Mesenchymal stem cell (in vitro differentiated cells and primary cell): ENCODE measurements at regions not wholly inside any gene's neighbourhood (a gene's known extent, or its start where the extent isn't known, plus 50 kb on each side); places are given as distances from the start of the nearest gene placed in this dataset.

ENCODE experiments used
- DNase-seq: peaks from one replicate; pipeline ENCODE4 v3.0.0-alpha.2; 2013
- H2AFZ ChIP-seq: one replicate; pipeline ENCODE4 v1.6.1; 2013; ENCODE audit warnings: low read depth, mild to moderate bottlenecking, control low read depth, inconsistent platforms, low read length, moderate library complexity
- H2AK5ac ChIP-seq: 2 replicates; pipeline ENCODE4 v1.6.1; 2013; ENCODE audit warnings: low read length, moderate library complexity, mild to moderate bottlenecking, inconsistent platforms; ENCODE audit not compliant: severe bottlenecking
- H2BK120ac ChIP-seq: one replicate; pipeline ENCODE4 v1.6.1; 2013; ENCODE audit warnings: low read depth, mild to moderate bottlenecking, inconsistent platforms, low read length, moderate library complexity
- H2BK12ac ChIP-seq, 2 experiments: one replicate each; pipeline ENCODE4 v1.6.1; 2013; ENCODE audit warnings: inconsistent platforms in 2 of 2, low read length in 2 of 2, mild to moderate bottlenecking in 2 of 2, moderate library complexity in 2 of 2, control low read depth in 1 of 2
- H2BK15ac ChIP-seq: one replicate; pipeline ENCODE4 v1.6.1; 2013; ENCODE audit warnings: mild to moderate bottlenecking, low read depth, inconsistent platforms; ENCODE audit not compliant: poor library complexity, severe bottlenecking
- H2BK5ac ChIP-seq: 2 replicates; pipeline ENCODE4 v1.6.1; 2013; ENCODE audit warnings: low read depth, mild to moderate bottlenecking, low read length, control low read depth, inconsistent platforms; ENCODE audit not compliant: poor library complexity, severe bottlenecking
- H3K14ac ChIP-seq, 2 experiments: one replicate each; pipeline ENCODE4 v1.6.1; 2013; ENCODE audit warnings: inconsistent platforms in 2 of 2, low read length in 2 of 2, control low read depth in 1 of 2, mild to moderate bottlenecking in 1 of 2, moderate library complexity in 1 of 2
- H3K18ac ChIP-seq, 2 experiments: one replicate each; pipeline ENCODE4 v1.6.1; 2013; ENCODE audit warnings: inconsistent platforms in 2 of 2, low read length in 2 of 2, control low read depth in 1 of 2, low read depth in 1 of 2, mild to moderate bottlenecking in 1 of 2
- H3K23ac ChIP-seq, 2 experiments: one replicate each; pipeline ENCODE4 v1.6.1; 2013; ENCODE audit warnings: inconsistent platforms in 2 of 2, low read length in 2 of 2, mild to moderate bottlenecking in 2 of 2, moderate library complexity in 2 of 2, control low read depth in 1 of 2
- H3K27ac ChIP-seq: 2 replicates; pipeline ENCODE4 v1.5.1; 2013; ENCODE audit warnings: mild to moderate bottlenecking, moderate library complexity, low read length, control low read depth, inconsistent platforms; ENCODE audit not compliant: poor library complexity, severe bottlenecking
- H3K27me3 ChIP-seq, 2 experiments: 2 replicates each; pipeline versions ENCODE4 v1.6.1 to v1.7.0; 2013; ENCODE audit warnings: low read length in 2 of 2, mild to moderate bottlenecking in 2 of 2, moderate library complexity in 2 of 2, control low read depth in 1 of 2, inconsistent platforms in 1 of 2; ENCODE audit not compliant: control insufficient read depth in 1 of 2, insufficient read depth in 1 of 2
- H3K36me3 ChIP-seq, 2 experiments: 2 replicates each; pipeline versions ENCODE4 v1.6.1 to v1.7.0; 2013; ENCODE audit warnings: low read length in 2 of 2, control low read depth in 1 of 2, inconsistent platforms in 1 of 2, low read depth in 1 of 2, mild to moderate bottlenecking in 1 of 2; ENCODE audit not compliant: insufficient read depth in 2 of 2, control insufficient read depth in 1 of 2
- H3K4ac ChIP-seq, 2 experiments: one replicate each; pipeline ENCODE4 v1.6.1; 2013; ENCODE audit warnings: inconsistent platforms in 2 of 2, low read length in 2 of 2, mild to moderate bottlenecking in 2 of 2, moderate library complexity in 2 of 2, control low read depth in 1 of 2, low read depth in 1 of 2
- H3K4me1 ChIP-seq: 2 replicates; pipeline ENCODE4 v1.6.1; 2013; ENCODE audit warnings: low read depth, low read length, control low read depth; ENCODE audit not compliant: control insufficient read depth, insufficient read depth
- H3K4me2 ChIP-seq: 2 replicates; pipeline ENCODE4 v1.6.1; 2013; ENCODE audit warnings: low read length, mild to moderate bottlenecking, inconsistent platforms; ENCODE audit not compliant: poor library complexity, severe bottlenecking
- H3K4me3 ChIP-seq, 2 experiments: 2 replicates each; pipeline versions ENCODE4 v1.5.1 to v1.7.0; 2013; ENCODE audit warnings: low read length in 2 of 2, mild to moderate bottlenecking in 2 of 2, control low read depth in 1 of 2, low read depth in 1 of 2; ENCODE audit not compliant: insufficient read depth in 1 of 2
- H3K79me1 ChIP-seq: replicated peaks from 2 replicates; pipeline ENCODE4 v1.6.1; 2013; ENCODE audit warnings: mild to moderate bottlenecking, control low read depth, low read length, inconsistent platforms; ENCODE audit not compliant: poor library complexity, severe bottlenecking
- H3K9ac ChIP-seq: 2 replicates; pipeline ENCODE4 v1.7.0; 2013; ENCODE audit warnings: mild to moderate bottlenecking, low read length, moderate library complexity
- H3K9me3 ChIP-seq: 2 replicates; pipeline ENCODE4 v1.7.0; 2013; ENCODE audit warnings: mild to moderate bottlenecking, low read length; ENCODE audit not compliant: control insufficient read depth
- H4K8ac ChIP-seq: one replicate; pipeline ENCODE4 v1.6.1; 2013; ENCODE audit warnings: inconsistent platforms, mild to moderate bottlenecking, low read length, moderate library complexity
- H4K91ac ChIP-seq: one replicate; pipeline ENCODE4 v1.6.1; 2013; ENCODE audit warnings: mild to moderate bottlenecking, low read length, inconsistent platforms
- WGBS: methylation state at CpG from one replicate; pipeline ENCODE4 v1.1.7; 2013; ENCODE audit warnings: mixed read lengths; 5-methylcytosine and 5-hydroxymethylcytosine counted together

GRCh38 chr3:178450476-178450875 is 85.8 kb upstream of the KCNMB2 start:
- Histone ChIP-seq H3K9me3 (no peaks in the 10 kb centered on the region), H3K36me3 (no peaks in the 10 kb centered on the region), H2AK5ac (no peak overlapping the region), H2BK15ac (no peak overlapping the region), H3K14ac (no peak overlapping the region), H2BK120ac (no peak overlapping the region), H3K4me2 (no peak overlapping the region), H3K9ac (no peak overlapping the region), H3K27ac (no peak overlapping the region), H3K23ac (no peak overlapping the region), H3K4me3 (no peak overlapping the region), H3K79me1 (no peaks in the 10 kb centered on the region), H3K4me1 (peaks cover 2% of the 10 kb centered on the region), H2BK5ac (no peak overlapping the region), H2AFZ (no peak overlapping the region), H3K4ac (no peak overlapping the region), H4K91ac (no peak overlapping the region), H4K8ac (no peak overlapping the region), H2BK12ac (no peak overlapping the region), H3K18ac (no peak overlapping the region), H3K27me3 (no peaks in the 10 kb centered on the region)
- 87% methylated on average over 3 of the region's 3 CpGs for WGBS
- no peak for DNase-seq

- Histone ChIP-seq H3K36me3 (no peaks in the 10 kb centered on the region), H3K79me1 (no peaks in the 10 kb centered on the region), H3K9ac (no peak overlapping the region), H2BK12ac (no peak overlapping the region), H3K23ac (no peak overlapping the region), H3K27me3 (no peaks in the 10 kb centered on the region), H2AK5ac (no peak overlapping the region), H3K27ac (no peak overlapping the region), H2BK5ac (no peak overlapping the region), H3K18ac (no peak overlapping the region), H4K91ac (no peak overlapping the region), H4K8ac (no peak overlapping the region), H3K9me3 (no peaks in the 10 kb centered on the region), H3K4ac (no peak overlapping the region), H3K4me2 (no peak overlapping the region), H3K14ac (no peak overlapping the region), H2BK120ac (no peak overlapping the region), H2AFZ (no peak overlapping the region), H3K4me1 (peaks cover 3% of the 10 kb centered on the region), H2BK15ac (no peak overlapping the region), H3K4me3 (no peak overlapping the region)
- DNase-seq: no peak
These were observed 84.4 kb upstream of the KCNMB2 start for GRCh38 chr3:178451799-178452198.

- peak; percentile 81 for DNase-seq
- Histone ChIP-seq H3K18ac (peak overlapping the region in 1 of 2 experiments; percentile 64), H2AFZ (no peak overlapping the region), H2BK120ac (no peak overlapping the region), H2BK5ac (no peak overlapping the region), H3K27ac (peak overlapping the region; percentile 94), H2AK5ac (no peak overlapping the region), H3K23ac (no peak overlapping the region), H3K4me3 (no peak overlapping the region), H3K9me3 (no peaks in the 10 kb centered on the region), H3K79me1 (no peaks in the 10 kb centered on the region), H3K4me1 (peaks cover 7% of the 10 kb centered on the region), H3K36me3 (no peaks in the 10 kb centered on the region), H3K27me3 (no peaks in the 10 kb centered on the region), H4K8ac (peak overlapping the region; percentile 81), H3K14ac (no peak overlapping the region), H2BK15ac (no peak overlapping the region), H2BK12ac (no peak overlapping the region), H4K91ac (no peak overlapping the region), H3K4ac (no peak overlapping the region), H3K4me2 (no peak overlapping the region), H3K9ac (peak overlapping the region; percentile 28)
- 43% methylated on average over 3 of the region's 4 CpGs for WGBS
These were observed 81.5 kb upstream of the KCNMB2 start for GRCh38 chr3:178454726-178455125.

- H3K9ac ChIP-seq: peak overlapping the region; percentile 28
- no peak overlapping the region for H2BK15ac ChIP-seq
- no peak overlapping the region for H3K14ac ChIP-seq
- H2BK12ac ChIP-seq: no peak overlapping the region
- no peak overlapping the region for H3K4me2 ChIP-seq
- no peaks in the 10 kb centered on the region for H3K9me3 ChIP-seq
- no peak overlapping the region for H2AFZ ChIP-seq
- H3K4me1 ChIP-seq: peaks cover 7% of the 10 kb centered on the region
- no peak overlapping the region for H3K18ac ChIP-seq
- no peak overlapping the region for H3K23ac ChIP-seq
- 100% methylated on average over 1 of the region's 1 CpG for WGBS
- H2BK5ac ChIP-seq: no peak overlapping the region
- no peak overlapping the region for H2BK120ac ChIP-seq
- H4K8ac ChIP-seq: no peak overlapping the region
- H3K36me3 ChIP-seq: no peaks in the 10 kb centered on the region
- no peak overlapping the region for H3K4me3 ChIP-seq
- H3K79me1 ChIP-seq: no peaks in the 10 kb centered on the region
- no peaks in the 10 kb centered on the region for H3K27me3 ChIP-seq
- H4K91ac ChIP-seq: no peak overlapping the region
- peak overlapping the region; percentile 46 for H2AK5ac ChIP-seq
- DNase-seq: no peak
- H3K27ac ChIP-seq: peak overlapping the region; percentile 94
- H3K4ac ChIP-seq: no peak overlapping the region
These were observed 81.0 kb upstream of the KCNMB2 start for GRCh38 chr3:178455226-178455625.
